Activated CD4-positive, alpha-beta T cell treated with anti-CD3 and anti-CD28 coated beads for 48 hours (primary cell): ENCODE measurements at regions not wholly inside any gene's neighbourhood (a gene's known extent, or its start where the extent isn't known, plus 50 kb on each side); places are given as distances from the start of the nearest gene placed in this dataset.
"Not testable (repeated sequence)": the region's sequence is repeated elsewhere in the genome, so short reads cannot be mapped to it uniquely, and the experiment has no call there.

Source experiments
- DNase-seq: peaks from one replicate; pipeline ENCODE4 v3.0.0-alpha.2; 2020

DNA sequence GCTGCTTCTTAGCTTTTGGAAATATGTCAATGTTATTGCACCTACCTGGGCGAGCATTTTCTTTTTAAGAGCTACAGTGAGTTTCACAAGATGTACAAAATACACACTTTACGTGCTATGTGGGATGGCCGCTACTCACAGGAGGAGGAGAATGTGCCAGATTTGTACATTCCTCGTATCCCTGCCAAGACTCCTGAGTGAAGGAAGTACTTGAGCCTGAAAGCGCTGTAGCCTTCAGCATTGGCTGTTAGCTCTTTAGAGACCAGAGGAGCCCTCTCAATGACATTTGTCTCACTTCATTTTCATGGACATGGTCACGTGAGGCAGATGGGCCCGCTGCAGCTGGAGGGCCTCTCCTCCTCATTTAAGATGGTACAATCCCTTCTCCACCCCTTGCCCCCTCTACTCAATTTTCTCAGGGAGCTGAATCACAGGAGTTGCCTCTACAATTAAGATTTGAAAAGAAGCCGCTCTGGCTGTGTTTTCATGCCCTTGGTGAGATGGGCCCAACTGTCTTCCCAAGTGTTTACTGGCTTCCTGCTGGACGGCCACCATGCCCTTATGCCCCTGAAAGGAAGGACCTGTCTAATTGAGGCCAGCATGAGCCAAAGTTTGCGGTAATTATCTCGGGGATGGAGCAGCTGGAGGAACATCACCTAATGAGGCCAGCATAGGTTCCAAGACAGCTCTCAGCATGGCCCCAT lies 442.6 kb downstream of the PRDM2 start:
- no peak for DNase-seq

DNA sequence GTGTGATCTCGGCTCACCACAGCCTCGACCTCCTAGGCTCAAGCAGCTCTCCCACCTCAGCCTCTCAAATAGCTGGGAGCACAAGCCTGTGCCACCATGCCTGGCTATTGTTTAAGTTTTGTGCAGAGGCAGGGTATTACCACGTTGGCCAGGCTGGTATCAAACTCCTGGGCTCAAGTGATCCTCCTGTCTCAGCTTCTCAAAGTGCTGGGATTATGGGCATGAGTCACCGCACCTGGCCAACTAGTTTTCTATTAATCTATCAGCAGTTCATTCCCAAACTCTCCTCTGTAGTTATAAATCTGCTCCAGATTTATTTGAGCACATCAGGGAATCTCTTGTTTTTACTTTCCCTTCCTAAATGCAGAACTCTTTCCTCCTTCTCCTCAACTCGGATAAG lies 443.8 kb downstream of the PRDM2 start:
- no peak for DNase-seq

DNA sequence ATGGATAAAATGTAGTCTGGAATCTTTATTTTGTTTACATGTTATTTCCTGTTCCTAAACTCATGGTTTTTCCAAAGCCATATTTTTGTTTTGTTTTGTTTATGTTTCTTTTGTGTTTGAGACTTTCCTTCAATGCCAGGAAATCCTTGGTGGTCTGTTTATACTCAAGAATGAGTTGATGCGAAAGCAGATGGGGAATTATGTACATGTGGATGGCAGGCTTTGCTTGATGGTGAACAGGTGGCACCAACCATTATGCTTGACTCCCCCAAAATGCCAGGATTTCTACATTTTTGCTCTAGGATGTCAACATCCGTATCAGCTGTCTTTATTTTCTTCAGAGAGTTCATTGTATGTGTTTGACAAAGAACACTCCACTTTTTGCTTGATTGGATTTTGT lies 448.5 kb downstream of the PRDM2 start:
- DNase-seq, result no peak

DNA sequence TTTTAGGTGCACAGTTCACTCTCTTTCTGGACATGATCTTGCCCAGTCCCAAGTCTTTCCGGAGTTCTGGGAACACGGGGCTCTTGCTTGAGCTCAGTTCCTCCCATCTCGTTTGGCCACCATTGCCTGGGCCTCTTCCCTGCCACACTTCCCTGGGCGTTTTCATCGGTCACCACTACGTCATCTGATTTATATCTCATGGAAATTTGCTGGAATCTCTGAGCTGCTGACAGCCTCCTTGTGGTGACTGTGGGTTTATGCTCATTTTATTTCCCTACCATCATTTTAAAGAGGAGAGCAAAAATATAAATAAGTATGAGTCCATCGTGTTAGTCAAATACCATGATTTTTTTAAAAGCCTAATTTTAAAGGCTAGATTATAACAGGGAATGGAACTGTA lies 449.1 kb upstream of the KAZN start:
- DNase-seq, result no peak

DNA sequence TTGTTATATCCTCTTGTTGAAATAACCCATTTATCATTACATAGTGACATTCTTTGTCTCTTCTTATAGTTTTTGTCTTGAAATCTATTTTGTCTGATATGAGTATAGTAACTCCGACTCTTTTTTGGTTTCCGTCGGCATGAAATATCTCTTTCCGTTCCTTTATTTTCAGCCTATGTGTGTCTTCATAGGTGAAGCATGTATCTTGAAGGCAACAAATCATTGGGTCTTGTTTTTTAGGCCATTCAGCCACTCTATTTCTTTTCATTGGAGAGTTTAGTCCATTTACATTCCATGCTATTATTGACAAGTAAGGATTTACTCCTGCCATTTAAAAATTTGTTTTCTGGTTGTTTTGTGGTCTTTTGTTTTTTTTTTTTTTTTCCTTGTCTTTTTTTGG lies 441.9 kb upstream of the KAZN start:
- DNase-seq, result no peak

DNA sequence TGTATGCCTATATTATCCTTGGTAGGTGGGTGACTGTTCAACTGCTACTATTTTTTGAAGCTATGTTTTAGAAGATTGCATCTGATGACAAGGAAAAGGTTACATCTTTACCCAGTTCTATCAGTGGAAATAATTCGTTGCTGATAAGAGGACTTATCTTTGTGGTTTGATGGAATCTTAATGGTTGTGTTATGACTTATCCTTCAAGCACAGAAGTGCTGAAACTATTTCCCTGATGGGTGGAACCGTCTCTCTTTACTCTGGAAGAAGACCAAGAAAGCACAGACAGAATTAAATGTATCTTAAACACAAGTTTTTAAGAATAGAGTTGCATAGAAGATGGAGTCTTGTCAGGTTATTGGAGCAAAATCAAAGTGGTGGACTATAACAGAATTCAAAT lies 437.7 kb upstream of the KAZN start:
- DNase-seq, result no peak

DNA sequence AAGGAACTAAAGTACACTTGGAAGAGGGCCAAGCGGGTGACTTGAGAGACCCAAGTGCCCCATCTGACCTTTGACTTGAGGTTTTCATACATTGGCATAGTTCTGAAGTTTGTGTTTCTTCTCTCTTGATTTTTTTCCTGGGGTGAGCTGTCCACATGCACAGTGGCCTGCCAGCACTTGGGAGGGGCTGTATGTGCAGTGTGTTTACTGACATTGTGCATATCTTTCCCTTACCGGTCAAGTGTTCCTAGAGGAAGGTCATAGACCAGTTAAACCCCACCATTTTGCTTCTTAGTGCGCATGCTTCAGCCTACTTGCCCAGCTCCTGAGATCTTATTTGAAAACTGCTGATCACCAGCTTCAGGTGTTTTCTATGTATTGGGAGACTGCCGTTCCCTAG lies 435.2 kb upstream of the KAZN start:
- DNase-seq, result no peak

DNA sequence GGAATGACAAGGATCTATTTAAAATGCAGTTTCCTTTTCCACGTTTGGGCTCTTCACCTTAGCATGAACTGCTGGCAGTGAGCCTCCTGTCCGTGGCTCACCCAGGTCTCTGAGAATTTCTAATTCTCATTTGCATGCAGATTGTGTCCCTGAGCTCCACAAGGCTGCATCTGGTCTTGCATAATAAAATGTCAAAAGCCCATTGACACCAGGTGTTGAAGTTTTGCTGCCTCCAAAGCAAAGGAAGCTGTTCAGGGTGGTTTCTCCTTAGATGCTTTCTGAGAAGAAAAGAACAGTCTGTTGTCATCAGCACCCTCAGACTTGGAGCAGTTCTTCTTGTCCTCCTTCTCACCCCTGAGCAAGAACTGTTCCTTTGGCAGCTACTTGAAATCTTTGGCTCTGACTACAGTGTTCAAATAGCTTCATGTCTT lies 433.1 kb upstream of the KAZN start:
- DNase-seq, result no peak

DNA sequence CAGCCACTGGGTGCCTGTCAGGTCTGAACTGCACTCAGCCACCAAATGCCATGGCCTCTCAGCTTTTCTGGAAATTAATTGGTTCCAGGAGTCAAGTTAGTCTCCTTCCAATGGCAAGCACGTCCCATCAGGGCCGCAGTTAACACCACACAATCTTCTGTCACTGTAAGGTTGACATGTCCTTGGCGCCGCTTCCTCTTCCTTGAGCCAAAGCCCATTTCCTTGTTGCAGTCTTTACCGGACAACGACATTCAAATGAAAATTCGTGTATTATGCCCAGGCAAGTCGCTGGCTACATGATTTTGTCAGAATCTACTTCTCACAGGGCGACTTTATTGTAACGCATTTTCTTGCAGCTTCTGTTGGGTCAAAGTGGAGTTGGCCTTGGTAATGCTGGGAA lies 430.6 kb upstream of the KAZN start:
- no peak for DNase-seq

DNA sequence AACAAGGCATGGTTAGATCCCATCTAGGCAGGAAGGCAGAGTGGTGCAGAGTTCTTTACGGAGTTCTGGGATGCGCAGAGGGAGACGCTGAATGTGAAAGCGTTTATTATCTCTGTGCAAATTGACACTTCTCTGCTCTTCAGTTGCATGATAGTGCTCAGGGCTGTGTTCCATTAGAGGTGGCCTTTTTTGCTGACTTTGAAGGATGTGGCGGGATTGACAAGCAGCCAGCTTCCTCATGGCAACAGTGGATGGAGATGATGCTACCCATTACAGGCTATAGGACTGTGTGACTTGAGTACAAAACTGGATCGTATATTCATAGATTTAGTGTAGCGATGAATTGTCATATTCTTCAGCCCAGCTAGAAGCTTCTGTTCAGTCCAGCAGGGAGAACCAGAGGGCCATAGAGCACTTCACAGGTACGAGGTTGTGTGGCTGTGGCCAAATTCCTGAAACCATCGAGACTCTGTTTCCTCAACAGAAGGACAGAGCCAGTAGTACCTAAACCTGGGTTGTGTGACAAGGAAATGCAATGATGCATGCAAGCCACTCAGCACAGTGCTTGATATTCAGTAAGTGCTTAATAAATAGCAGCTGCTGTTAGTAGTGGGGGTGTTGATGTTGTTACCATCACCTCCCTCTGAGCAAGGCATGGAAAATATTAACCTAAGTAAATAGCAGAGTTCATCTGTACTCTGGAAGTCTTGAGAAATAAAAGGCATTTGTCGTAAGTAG lies 430.0 kb upstream of the KAZN start:
- no peak for DNase-seq

DNA sequence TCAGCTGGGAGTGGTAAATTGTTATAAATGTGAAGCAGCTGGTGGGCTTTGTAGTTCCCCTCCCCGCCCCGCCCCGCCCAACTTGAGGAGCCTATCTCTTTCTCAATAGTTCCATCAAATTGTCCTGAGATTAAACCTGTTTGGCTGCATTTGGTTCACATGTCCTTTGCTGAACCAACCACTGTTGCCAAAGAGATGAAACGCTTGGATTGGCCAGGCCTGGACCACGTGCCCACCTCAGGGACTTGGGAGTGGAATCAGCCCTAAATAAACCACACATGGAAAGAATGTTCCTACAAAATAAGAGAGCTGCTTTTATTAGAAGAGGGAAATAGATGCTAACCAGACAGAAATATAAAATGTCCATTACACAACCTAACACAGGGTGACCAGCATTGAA lies 424.9 kb upstream of the KAZN start:
- no peak for DNase-seq

DNA sequence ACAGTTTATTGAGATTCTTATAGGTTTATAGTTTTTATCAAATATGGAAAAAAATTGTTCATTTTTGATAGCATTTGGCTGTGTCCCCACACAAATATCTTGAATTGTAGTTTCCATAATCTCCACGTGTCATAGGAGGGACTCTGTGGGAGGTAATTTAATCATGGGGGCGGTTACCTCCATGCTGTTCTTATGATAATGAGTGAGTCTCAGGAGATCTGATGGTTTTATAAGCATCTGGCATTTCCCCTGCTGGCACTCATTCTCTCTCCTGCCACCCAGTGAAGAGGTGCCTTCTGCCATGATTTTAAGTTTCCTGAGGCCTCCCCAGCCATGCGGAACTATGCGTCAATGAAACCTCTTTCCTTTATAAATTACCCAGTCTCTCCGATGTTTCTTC lies 420.6 kb upstream of the KAZN start:
- not testable (repeated sequence) for DNase-seq

DNA sequence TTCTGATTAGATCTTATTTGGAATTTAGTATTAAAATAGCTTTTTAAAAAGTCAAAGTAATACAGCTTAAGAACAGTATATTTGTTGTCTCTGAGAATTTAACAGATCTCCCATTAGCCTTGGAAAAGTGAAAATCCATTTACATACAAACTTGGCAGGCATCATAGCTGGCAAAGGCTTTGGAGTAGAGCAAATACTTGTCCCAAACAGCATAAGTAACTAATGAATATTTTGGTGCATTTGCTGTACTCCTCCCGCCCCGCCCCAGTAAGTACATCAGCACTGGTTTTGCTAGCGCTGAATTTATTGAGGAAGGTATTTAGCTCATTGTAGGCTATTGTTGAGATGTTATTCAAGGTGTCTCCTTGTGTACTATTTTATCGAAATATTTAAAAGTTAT lies 417.7 kb upstream of the KAZN start:
- no peak for DNase-seq

DNA sequence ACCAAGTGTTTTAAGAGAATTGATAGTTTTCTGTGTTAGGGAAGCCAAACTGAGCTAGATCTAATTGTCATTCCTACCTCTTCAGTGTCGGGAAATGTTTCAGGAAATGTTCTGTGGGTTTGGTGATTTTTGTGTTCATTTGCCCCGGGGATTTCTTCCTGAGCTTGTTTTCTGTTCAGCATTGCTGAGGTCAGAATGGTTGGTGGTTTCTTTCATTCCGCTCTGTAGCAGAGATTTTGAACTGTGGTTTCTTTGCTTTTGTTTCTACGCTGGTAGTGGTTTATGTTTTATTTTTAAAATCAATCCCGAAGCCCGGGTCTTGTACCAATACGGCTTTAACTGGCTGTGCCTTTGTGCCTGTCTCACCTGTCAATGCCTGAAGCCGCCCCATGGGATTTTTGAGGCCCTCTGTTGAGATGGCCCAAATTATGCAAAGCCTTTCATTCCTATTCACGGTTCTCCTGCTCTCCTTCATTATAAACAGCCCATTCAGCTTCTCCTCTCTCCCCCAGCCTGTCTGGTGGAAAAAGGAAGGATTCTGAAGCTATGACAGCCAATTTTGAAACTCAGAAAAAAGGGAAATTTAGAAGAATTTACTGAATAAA lies 417.2 kb upstream of the KAZN start:
- DNase-seq, result no peak

DNA sequence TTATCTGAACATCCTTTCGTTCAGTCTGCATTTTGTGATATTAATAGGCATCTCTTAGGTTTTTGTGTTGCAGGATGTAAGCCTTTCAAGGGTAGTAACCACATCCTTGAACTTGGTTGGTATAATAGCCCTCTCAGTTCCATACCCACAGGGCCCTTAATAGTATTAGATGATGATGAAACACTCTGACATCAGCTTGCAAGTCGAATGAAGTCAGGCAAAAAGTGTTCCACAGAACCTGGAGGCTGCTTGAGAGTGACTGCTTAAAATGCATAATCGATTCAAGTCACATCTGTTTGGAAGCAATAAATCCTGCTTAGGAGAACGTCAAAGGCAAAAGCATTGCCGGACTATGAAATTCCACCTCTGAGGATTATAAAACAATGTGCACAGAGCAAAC lies 415.6 kb upstream of the KAZN start:
- DNase-seq, result no peak

DNA sequence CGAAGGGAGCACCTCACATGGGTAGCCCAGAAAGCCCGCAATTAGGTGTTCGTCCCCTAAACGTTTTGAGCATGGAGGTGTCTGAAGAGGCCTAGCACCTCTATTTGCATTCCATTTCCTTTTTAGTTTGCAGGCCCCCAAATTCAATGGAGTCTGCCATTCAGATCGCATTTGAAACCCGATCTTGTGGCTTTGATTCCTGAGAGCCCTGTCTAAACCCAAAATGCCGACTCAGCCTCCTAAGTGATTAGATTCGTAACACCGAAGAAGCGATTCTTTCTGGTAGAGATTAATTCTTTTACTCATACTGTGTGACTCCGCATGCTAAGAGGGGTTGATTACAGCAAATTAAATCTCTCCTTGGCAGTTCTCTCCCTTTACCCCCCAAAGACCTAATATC lies 415.2 kb upstream of the KAZN start:
- no peak for DNase-seq

DNA sequence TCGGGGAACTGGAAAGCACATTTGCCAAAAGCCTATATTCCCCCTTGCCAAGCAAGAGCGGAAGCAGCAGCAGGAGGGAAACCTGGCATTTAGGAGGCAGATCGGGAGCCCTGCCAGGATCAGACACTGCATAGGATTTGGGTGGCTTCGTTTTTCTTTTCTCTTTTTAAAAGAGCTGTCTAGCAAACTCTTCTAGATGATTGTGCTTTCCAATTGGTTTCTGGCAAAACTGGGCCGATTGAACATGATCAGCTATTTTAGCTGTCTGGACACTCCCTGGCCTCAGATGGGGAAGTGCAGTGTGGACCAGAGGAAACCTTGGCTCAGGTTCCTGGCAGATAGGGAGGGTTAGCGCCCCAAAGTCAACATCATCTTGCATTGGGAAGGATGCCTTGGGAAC lies 414.0 kb upstream of the KAZN start:
- no peak for DNase-seq

DNA sequence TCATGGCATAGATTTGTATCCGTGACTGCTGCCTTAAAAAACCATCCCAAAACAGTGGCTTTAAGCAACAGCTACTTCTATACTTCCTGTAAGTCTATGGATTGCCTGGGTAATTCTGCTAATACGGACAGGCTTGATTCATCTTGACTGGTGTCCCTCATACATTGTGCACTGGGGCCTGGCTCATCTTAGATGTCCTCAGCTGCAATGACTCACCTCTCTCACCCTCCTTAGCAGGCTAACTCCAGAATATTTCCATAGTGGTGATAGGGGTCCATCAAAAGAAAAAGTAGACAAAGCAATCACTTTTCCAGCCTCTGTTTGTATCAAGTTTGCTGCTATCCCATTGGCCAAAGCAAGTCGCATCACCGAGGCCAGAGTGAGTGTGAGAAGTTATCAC lies 409.1 kb upstream of the KAZN start:
- no peak for DNase-seq

DNA sequence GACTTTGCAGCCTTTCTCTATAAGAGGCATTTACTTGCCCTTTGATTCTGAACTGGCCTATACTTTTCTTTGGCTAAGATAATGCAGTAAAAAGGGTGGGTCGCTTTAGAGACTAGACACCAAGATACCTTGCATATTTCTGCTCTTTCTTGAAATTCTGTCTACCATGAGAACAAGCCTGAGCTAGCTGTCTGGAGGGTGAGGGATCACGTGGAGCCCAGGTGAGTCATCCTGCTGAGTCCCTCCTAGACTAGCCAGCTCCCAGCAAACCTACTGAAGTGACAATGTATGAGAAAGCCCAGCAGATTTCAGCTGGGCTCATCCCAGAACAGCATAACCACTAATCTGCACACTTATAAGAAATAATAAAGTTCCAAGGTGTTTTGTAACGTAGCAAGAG lies 408.0 kb upstream of the KAZN start:
- no peak for DNase-seq

DNA sequence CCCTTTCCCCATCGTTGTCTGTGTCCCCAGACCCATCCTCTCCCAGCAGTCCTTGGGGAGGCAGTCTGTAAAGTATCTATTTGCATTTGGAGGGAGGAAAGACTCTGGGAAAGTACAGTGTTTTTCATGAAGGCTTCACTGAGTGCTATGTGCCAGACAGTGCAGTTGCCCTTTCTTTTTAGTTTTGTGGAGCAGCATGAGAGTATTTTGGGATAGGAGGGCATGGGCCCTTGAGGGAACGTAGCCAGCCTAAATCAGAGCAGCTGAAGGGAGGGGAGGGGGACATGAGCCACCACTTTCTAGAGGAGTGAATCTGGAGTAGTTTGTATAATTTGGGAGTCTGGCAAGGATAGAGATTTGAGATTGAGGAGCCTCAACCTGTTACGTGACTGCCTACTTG lies 404.0 kb upstream of the KAZN start:
- no peak for DNase-seq

DNA sequence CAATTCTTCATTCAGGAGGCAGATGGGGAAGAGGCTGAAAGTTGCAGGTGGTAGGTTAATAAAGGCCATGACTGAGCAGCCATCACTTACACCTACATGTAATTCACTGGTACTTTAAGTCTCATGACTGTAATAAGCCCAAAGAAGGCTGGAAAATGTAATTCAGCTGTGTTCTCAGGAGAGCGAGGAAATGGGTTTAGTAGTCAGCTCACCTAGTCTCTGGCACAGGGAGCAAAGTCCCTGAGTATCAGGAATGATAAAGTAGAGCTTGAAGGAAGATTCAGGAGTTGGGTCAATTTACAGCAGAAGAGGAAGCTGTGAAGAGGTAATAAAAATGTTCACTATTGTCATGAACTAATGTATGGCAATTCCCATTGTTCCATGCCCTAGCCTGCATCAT lies 393.4 kb upstream of the KAZN start:
- DNase-seq, result no peak

DNA sequence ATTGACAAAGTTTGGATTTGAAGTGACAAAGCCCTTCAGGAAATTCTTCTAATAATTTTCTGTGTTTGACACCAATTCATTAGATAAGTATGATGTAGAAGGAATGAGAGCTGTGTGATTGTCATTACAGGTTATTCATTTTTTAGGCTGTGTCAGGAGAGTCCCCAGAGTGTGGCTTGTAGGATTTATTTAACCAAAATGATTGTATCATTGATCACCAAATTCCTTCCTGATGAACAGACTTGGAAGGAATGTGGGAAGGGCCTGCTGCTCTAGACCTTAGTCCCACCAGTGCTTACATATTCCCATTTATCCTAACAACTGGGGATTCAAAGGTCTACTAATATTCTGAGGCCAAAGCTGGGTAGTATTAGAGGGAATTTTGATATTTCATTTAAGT lies 383.3 kb upstream of the KAZN start:
- no peak for DNase-seq

DNA sequence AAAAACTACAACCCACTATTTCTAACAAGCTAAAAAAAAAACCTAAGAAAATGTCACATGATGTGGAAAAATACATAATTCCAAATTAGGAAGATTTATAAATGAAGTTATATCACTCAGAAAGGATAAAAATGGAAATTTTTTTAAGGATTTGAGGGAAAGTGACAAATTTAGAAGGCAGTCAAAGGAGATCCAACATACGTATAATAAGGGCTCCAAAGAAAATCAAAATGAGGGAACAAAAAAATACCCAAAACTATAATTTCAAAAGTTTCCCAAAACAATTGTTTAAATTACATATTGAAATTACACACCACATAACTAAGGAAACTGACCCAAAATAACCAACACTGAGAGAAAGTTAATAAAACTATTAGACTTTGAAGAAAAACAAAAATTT lies 381.1 kb upstream of the KAZN start:
- DNase-seq, result no peak

DNA sequence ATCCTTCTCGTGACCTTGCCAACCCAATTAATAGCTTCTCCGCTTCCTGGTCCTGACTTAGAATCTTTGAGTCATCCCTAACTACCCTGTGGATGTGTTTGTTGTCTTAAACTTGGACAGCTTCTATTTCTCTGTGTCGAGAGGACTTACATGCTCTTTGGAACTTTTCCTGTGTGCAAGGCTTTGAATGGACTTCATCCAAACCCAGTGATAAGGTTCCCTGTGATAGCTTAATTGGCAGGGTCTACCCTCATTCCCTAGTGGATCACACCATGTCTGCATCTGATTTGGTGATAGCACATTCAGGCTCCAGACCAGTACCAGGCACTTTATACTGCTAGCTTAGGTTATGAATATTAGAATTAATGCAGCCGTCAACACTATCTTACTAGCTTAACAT lies 378.2 kb upstream of the KAZN start:
- DNase-seq, result no peak

DNA sequence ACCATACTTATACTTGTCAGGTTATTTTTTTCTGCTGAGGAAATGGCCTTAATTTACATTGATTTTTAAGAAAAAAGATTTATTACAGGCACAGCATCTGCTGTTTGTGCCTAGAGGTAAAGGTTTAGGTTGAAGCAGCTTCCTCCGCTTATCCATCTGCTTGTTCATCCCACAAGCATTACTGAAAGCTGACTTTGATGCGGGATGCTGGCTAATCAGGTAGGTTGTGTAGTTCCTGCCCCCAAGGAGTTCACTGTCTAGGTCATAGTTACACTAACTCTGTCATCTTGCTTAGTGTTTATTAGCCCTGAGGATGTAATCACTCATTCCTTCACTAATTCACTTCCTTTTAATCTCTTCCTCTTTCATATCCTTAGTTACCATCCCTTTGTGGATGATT lies 377.7 kb upstream of the KAZN start:
- DNase-seq, result no peak
